ENCODE measurements at regions not wholly inside any gene's neighbourhood (a gene's known extent, or its start where the extent isn't known, plus 50 kb on each side); places are given as distances from the start of the nearest gene placed in this dataset.

DNA sequence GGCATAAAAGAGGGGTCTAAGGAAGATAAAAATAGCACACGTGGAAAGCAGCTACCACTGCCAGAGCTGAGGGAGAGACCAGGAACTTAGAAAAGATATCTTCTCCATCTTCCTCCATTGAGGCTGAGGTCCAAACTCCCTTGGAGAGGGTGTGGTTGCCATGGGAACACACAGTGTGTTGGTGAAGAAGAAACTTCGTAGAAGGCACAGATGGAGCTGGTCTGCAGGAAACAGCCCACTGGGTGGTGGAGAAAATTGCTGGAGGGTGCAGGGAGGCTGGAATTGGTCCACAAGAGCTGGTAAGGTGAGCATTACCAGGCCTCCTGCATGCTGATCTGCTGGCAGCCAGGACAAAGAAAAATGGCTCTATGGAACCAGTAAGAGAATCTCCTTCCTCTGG, 191.0 kb downstream of the HRH4 start:
- TF ChIP-seq, protein P1, sequence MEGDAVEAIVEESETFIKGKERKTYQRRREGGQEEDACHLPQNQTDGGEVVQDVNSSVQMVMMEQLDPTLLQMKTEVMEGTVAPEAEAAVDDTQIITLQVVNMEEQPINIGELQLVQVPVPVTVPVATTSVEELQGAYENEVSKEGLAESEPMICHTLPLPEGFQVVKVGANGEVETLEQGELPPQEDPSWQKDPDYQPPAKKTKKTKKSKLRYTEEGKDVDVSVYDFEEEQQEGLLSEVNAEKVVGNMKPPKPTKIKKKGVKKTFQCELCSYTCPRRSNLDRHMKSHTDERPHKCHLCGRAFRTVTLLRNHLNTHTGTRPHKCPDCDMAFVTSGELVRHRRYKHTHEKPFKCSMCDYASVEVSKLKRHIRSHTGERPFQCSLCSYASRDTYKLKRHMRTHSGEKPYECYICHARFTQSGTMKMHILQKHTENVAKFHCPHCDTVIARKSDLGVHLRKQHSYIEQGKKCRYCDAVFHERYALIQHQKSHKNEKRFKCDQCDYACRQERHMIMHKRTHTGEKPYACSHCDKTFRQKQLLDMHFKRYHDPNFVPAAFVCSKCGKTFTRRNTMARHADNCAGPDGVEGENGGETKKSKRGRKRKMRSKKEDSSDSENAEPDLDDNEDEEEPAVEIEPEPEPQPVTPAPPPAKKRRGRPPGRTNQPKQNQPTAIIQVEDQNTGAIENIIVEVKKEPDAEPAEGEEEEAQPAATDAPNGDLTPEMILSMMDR (IDR thresholded peaks at IDR 0.05): no peak

DNA sequence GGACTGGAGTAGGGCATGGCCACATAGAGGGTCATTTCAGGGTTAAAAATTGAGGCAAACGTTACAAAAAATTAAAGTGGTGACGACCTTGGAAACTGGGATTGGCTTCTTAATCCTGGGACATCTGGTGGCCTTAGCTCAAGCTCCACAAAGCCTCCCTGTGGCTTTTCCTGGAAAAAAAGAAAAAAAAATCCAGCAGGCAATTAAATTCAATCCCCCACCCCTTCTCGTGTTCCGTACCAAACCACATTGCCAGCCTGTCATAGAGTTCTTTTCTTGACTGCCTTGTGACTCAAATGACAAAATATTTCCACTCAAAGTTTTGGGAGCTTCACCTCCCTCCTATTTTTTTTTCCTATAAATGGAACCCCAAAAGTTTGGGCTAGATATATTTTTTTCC, 195.6 kb downstream of the HRH4 start:
- TF ChIP-seq, protein P1 (IDR thresholded peaks at IDR 0.05): no peak

DNA sequence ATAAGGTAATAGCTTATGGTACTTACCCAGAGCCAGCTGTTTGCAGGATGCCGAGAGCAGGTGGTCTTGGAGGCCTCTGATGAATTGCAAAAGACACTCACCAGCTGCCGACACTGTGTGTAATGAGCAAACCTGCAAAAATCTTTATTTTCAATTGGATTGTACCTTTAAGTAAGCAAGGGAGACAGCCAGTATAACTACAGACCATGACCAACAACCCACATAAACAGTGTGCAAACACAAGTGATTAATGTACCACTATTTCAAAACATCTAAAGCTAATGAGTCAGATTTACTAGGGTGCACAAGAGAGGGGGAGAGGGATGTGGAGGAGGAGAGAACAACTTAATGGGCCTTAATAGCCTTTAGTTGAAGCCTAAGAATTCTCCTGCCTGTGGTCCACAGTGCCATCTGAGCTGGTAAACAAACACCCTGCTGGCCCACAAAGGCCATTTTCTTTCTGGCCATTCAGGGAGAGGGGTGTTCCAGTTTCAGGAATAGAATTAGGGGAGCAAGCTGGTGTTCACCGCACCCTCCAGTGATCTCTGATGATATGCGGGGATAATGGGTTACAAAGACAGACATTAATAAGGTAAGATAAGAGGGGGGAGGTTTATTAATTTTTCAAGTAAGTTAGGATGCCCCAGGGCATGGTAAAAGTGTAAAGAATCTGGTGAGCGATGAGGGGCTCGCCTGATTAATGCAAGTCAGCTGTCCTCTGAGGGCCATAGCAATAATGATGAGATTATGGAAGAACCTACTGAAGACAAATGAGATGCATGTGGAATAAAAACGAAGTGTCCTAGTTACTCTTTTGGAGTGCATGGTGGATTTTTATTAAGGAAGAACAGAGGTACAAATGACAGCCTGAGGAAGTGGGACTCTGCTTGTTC, 196.4 kb downstream of the HRH4 start:
- TF ChIP-seq, protein P1 (IDR thresholded peaks at IDR 0.05): no peak

DNA sequence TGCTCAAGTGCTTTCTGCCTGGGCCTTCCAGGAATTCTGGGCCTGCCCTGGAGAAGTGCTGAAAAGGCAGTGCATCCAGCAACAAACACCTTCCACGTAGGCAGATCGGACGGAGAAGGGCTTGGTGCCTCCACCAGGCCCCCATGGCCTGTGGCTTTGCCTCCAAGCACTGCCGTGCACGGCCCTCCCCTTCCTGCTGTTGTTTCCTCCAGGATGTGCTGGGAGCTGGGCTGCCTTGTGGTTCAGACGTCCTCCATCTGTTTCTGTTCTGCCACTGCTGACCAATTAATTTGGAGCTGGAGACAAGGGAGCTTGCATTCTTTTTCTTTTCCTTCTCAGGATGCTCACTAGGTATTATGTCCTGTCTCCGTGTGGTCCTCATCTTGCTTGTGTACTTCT, 197.0 kb downstream of the HRH4 start:
- TF ChIP-seq, protein P1 (IDR thresholded peaks at IDR 0.05): no peak

DNA sequence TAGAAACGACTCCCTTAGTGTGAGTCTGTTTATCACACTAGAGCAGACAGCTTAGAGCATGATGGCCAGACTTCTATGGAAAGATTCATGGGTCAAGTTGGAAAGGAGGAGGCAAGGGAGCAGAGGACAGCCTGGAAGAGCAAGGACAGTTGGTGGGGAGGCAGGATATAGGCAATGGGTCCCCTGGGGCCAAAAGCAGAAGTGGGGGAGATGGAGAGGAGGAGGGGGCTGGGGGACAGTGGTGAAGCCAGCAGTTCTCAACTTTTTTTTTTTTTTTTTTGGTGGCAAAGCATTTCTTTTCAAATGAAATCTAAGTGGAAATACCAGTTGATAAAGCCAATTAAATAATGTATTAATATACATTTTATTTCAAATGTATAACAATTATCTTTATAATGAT, 197.9 kb downstream of the HRH4 start:
- TF ChIP-seq, protein P1 (IDR thresholded peaks at IDR 0.05): no peak

DNA sequence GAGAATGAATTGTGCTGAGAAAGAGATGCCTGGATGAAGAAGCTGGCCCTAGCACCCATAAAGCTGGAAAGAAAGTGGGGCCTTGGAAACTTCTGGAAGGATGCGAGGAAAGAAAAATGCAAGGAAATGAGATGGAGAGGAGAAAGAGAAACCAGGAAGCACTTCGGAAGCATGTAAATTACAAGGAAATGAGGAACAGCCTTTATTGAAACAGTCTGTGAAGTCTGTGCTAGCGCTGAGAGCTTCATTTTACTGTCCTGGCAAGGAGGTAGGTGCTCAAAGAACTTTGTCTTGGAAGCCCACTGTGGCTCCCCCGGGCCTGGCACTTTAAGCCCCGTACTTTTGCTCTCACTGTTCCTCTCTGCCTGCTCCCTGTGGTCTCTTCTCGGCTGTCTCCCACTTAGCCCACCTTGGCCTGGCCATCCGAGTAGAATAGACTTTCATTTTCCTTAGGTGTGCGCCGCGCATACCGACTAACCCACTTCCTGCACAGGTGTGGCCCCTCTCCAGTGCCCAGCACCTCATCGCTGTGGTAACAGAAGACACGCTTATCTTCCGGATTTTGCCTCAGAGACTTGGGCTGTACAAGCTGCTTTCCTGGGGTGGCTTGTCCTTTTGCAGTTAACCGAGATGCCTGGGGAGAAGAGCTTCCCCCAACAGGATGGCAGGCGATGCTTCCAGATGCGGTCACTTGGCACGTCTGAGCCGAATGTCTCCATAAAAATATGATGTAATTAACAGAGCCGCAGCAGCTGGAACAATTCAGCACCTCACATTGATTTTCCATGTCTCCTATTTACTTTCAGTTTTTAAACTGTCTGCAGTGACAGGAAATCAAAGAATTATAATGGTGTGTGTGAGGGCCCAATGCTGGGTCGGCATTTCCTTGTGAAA, 199.6 kb downstream of the HRH4 start:
- TF ChIP-seq, protein P1 (IDR thresholded peaks at IDR 0.05): no peak

DNA sequence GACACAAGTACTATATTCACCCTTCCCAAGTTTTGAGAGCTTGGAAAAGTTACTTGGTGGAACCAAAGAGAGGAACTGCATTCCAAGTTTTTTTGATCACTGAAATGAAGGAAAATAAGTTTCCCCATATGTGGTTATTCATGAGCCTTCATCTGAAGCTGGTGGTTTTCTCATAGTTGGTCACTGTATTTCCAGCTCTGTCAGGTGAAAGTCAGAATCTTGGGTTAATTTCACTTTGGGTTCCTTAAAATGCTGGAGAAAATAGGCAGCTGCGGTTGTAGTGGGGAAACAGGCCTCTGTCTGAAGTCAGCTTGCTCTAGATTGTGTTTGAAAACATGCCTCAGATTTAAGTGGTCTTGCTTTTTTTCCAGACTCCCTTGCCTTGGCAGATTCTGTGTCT, 200.5 kb downstream of the HRH4 start:
- TF ChIP-seq, protein P1 (IDR thresholded peaks at IDR 0.05): no peak

Data from LNCAP (cell line).